ENCODE measurements at regions not wholly inside any gene's neighbourhood (a gene's known extent, or its start where the extent isn't known, plus 50 kb on each side); places are given as distances from the start of the nearest gene placed in this dataset.
A peak's percentile ranks its signal among the peaks of the same experiment; 100 is the strongest.
"Not testable (repeated sequence)": the region's sequence is repeated elsewhere in the genome, so short reads cannot be mapped to it uniquely, and the experiment has no call there.

DNA sequence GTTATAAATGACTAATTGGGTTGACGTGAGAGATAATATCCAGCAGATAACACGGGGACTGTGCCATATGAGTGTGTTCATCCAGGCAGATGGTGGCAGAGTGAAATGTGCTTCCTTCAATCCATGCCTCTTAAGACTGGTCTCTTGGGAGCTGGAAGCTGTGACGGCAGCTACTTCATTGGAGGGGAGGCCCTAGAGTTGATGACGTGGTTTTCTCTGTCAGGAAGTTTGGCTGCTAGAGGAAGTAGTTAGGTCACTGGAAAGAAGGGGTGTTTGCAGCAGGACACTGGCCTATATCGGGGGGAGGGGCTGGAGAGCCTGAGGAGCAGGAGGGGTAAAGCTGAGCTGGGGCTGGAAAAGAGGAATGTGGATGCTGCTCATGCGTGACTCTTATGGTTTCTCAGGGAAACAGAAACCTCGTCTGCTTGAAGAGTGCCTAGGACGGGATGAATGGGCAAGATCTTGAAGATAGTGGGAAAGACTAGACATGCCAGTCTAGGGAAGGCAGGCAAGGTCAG lies 3051.6 kb downstream of the RPIA start:
- DNase-seq; H3K9me3 ChIP-seq (ENCODE audit: control insufficient read depth, low read depth, low read length); H3K27ac ChIP-seq (ENCODE audit: low read length); H3K4me3 ChIP-seq (ENCODE audit: low read length); H3K36me3 ChIP-seq (ENCODE audit: control insufficient read depth, insufficient read depth, low read length); H3K4me1 ChIP-seq (ENCODE audit: control insufficient read depth, insufficient read depth, low read length); H3K27me3 ChIP-seq (ENCODE audit: control insufficient read depth, insufficient read depth, low read length): not testable (repeated sequence)
- WGBS (ENCODE audit: insufficient coverage, low lambda C conversion rate), result 80% methylated on average over 1 of the region's 8 CpGs

GRCh38 chr2:91743910-91744309 lies 3052.4 kb downstream of the RPIA start:
- H3K4me3 ChIP-seq (ENCODE audit: low read length); DNase-seq; H3K27me3 ChIP-seq (ENCODE audit: control insufficient read depth, insufficient read depth, low read length); H3K9me3 ChIP-seq (ENCODE audit: control insufficient read depth, low read depth, low read length); H3K36me3 ChIP-seq (ENCODE audit: control insufficient read depth, insufficient read depth, low read length); H3K27ac ChIP-seq (ENCODE audit: low read length); H3K4me1 ChIP-seq (ENCODE audit: control insufficient read depth, insufficient read depth, low read length): not testable (repeated sequence)
- WGBS (ENCODE audit: insufficient coverage, low lambda C conversion rate), result no CpG with 5 or more reads among the region's 1 CpG

DNA sequence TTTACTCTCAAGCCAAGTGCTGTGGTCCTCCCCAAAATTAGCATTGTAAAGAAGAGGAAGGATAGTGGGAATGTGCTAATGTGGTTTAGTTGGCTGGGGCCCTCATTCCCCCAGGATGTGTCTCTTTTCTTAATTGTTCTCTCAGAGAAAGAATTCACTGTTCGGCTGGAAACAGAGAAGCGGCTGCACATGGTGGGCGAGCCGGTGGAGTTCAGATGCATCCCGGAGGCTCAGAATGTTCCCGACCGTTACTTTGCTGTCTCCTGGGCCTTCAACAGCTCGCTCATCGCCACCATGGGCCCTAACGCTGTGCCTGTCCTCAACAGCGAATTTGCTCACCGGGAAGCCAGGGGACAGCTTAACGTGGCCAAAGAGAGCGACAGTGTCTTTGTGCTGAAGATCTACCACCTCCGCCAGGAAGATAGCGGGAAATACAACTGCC lies 3053.2 kb downstream of the RPIA start:
- no CpG with 5 or more reads among the region's 16 CpGs for WGBS (ENCODE audit: insufficient coverage, low lambda C conversion rate)
- H3K27ac ChIP-seq (ENCODE audit: low read length), result not testable (repeated sequence)

DNA sequence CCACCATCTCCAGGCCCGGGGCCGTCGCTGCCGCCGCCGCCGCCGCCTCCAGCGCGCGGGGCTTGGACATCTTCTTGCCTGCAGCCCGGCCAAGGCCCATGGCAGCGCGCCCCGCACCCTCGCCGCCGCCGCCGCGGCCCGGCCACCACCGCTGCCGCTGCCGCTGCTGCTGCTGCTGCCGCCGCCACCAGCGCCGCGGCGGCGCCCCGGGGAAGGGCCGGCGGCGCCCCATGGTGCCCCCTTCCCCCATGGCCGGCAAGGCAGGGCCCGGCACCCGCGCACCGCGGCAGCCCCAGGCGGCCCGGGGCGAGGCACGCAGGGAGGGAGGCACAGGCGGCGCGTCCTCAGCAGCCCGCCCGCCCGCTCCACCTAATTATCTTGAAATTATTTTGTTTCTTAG lies 3057.4 kb downstream of the RPIA start:
- DNase-seq, result no peak
- Histone ChIP-seq H3K36me3 (ENCODE audit: control insufficient read depth, insufficient read depth, low read length) (no peaks in the 10 kb centered on the region), H3K4me1 (ENCODE audit: control insufficient read depth, insufficient read depth, low read length) (no peaks in the 10 kb centered on the region), H3K27ac (ENCODE audit: low read length) (no peak overlapping the region), H3K4me3 (ENCODE audit: low read length) (no peak overlapping the region), H3K27me3 (ENCODE audit: control insufficient read depth, insufficient read depth, low read length) (no peaks in the 10 kb centered on the region), H3K9me3 (ENCODE audit: control insufficient read depth, low read depth, low read length) (no peaks in the 10 kb centered on the region)
- no CpG with 5 or more reads among the region's 52 CpGs for whole genome bisulfite sequencing (ENCODE audit: insufficient coverage, low lambda C conversion rate)

More for the DNA sequence above, 3053.2 kb downstream of the RPIA start:
- not testable (repeated sequence) for H3K27me3 ChIP-seq (ENCODE audit: control insufficient read depth, insufficient read depth, low read length); DNase-seq; H3K9me3 ChIP-seq (ENCODE audit: control insufficient read depth, low read depth, low read length); H3K4me1 ChIP-seq (ENCODE audit: control insufficient read depth, insufficient read depth, low read length); H3K36me3 ChIP-seq (ENCODE audit: control insufficient read depth, insufficient read depth, low read length); H3K4me3 ChIP-seq (ENCODE audit: low read length)

GRCh38 chr2:91749665-91750064 lies 3058.2 kb downstream of the RPIA start:
- H3K27me3 ChIP-seq (ENCODE audit: control insufficient read depth, insufficient read depth, low read length); H3K9me3 ChIP-seq (ENCODE audit: control insufficient read depth, low read depth, low read length); H3K4me3 ChIP-seq (ENCODE audit: low read length); DNase-seq; H3K36me3 ChIP-seq (ENCODE audit: control insufficient read depth, insufficient read depth, low read length); H3K4me1 ChIP-seq (ENCODE audit: control insufficient read depth, insufficient read depth, low read length); H3K27ac ChIP-seq (ENCODE audit: low read length): not testable (repeated sequence)
- no CpG with 5 or more reads among the region's 12 CpGs for WGBS (ENCODE audit: insufficient coverage, low lambda C conversion rate)

DNA sequence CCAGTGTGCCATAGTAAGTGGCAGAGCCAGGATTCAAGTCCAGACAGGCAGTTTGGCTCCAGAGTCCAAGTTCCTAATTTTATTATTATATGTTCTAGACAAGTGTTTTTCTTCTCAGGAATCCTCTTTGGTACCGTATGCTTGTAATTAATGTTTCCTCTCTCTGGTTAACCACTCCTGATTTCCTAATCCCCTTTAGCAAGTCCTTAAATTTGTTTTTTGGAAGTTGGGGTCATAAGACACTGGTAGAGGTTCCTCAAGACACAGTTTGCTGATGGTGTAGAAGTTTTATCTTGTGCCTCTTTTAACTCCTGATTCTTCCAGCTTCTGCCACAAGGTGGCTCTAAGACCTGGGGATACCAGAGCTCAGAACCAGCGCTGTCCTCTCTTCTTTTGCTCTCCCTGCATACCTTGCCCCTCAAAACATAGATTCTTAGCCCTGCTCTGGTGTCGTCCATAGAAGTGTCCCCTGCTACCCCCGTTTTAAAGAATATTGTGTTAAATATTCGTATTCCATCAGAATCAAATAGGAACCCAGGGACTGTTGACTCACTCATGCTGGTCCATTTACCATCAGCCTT lies 3068.0 kb downstream of the RPIA start:
- peak in 1 of 2 donors; percentile 2 for DNase-seq
- WGBS (ENCODE audit: insufficient coverage, low lambda C conversion rate), result no CpG with 5 or more reads among the region's 5 CpGs
- not testable (repeated sequence) for H3K27ac ChIP-seq (ENCODE audit: low read length); H3K4me3 ChIP-seq (ENCODE audit: low read length); H3K9me3 ChIP-seq (ENCODE audit: control insufficient read depth, low read depth, low read length); H3K4me1 ChIP-seq (ENCODE audit: control insufficient read depth, insufficient read depth, low read length); H3K27me3 ChIP-seq (ENCODE audit: control insufficient read depth, insufficient read depth, low read length); H3K36me3 ChIP-seq (ENCODE audit: control insufficient read depth, insufficient read depth, low read length)

DNA sequence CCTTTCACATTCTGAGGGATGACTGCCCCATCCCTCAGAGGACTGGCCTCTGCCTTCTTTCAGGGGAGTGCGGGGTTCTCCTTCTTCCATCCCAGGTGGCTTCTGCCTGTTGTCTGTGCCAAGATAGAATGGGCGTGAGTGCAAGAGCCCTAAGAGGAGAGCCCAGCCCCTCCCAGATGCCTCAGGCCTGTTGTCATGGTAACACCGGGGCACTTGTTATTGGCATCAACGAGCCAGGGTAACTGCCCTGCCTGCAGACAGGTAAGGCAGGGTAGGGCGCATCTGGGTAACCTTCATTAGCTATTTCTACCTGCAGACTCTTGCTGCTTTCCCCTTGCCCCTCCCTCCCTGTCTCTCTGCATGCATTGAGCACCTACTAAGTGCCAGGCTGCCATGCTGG lies 3069.2 kb downstream of the RPIA start:
- H3K4me1 ChIP-seq (ENCODE audit: control insufficient read depth, insufficient read depth, low read length); H3K4me3 ChIP-seq (ENCODE audit: low read length); H3K27me3 ChIP-seq (ENCODE audit: control insufficient read depth, insufficient read depth, low read length); DNase-seq; H3K36me3 ChIP-seq (ENCODE audit: control insufficient read depth, insufficient read depth, low read length); H3K27ac ChIP-seq (ENCODE audit: low read length); H3K9me3 ChIP-seq (ENCODE audit: control insufficient read depth, low read depth, low read length): not testable (repeated sequence)
- WGBS (ENCODE audit: insufficient coverage, low lambda C conversion rate), result no CpG with 5 or more reads among the region's 5 CpGs

GRCh38 chr2:91762312-91762711 lies 3070.8 kb downstream of the RPIA start:
- 90% methylated on average over 2 of the region's 6 CpGs for WGBS (ENCODE audit: insufficient coverage, low lambda C conversion rate)
- H3K4me1 ChIP-seq (ENCODE audit: control insufficient read depth, insufficient read depth, low read length); H3K9me3 ChIP-seq (ENCODE audit: control insufficient read depth, low read depth, low read length); H3K36me3 ChIP-seq (ENCODE audit: control insufficient read depth, insufficient read depth, low read length); DNase-seq; H3K27ac ChIP-seq (ENCODE audit: low read length); H3K27me3 ChIP-seq (ENCODE audit: control insufficient read depth, insufficient read depth, low read length); H3K4me3 ChIP-seq (ENCODE audit: low read length): not testable (repeated sequence)

DNA sequence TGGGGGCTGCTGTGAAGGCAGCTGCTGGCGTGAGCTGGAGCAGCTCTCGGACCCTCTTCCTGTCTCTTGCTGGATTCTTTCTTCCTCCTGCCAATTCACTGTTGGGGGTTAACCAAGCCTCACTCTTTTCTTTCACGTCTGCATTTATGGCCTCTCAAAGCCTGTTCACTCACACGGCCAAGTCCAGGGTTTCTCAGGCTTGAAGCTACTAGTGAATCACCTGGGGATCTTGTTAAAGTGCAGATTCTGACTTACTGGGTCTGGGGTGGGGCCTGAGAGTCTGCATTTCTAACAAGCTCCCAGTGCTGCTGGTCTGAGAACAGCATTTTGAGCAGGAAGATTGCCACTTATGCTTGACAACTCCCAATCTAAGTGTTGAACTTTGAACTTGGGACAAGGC lies 3072.2 kb downstream of the RPIA start:
- not testable (repeated sequence) for H3K9me3 ChIP-seq (ENCODE audit: control insufficient read depth, low read depth, low read length); H3K36me3 ChIP-seq (ENCODE audit: control insufficient read depth, insufficient read depth, low read length); H3K4me3 ChIP-seq (ENCODE audit: low read length); H3K27ac ChIP-seq (ENCODE audit: low read length); H3K27me3 ChIP-seq (ENCODE audit: control insufficient read depth, insufficient read depth, low read length); H3K4me1 ChIP-seq (ENCODE audit: control insufficient read depth, insufficient read depth, low read length)
- DNase-seq, result peak in 1 of 2 donors; percentile 20
- no CpG with 5 or more reads among the region's 4 CpGs for WGBS (ENCODE audit: insufficient coverage, low lambda C conversion rate)

GRCh38 chr2:91764581-91765002 lies 3073.1 kb downstream of the RPIA start:
- not testable (repeated sequence) for H3K9me3 ChIP-seq (ENCODE audit: control insufficient read depth, low read depth, low read length); H3K27me3 ChIP-seq (ENCODE audit: control insufficient read depth, insufficient read depth, low read length); H3K4me1 ChIP-seq (ENCODE audit: control insufficient read depth, insufficient read depth, low read length); H3K27ac ChIP-seq (ENCODE audit: low read length); H3K4me3 ChIP-seq (ENCODE audit: low read length); DNase-seq; H3K36me3 ChIP-seq (ENCODE audit: control insufficient read depth, insufficient read depth, low read length)
- no CpG with 5 or more reads among the region's 5 CpGs for WGBS (ENCODE audit: insufficient coverage, low lambda C conversion rate)

- not testable (repeated sequence) for H3K27me3 ChIP-seq (ENCODE audit: control insufficient read depth, insufficient read depth, low read length); H3K4me3 ChIP-seq (ENCODE audit: low read length); H3K4me1 ChIP-seq (ENCODE audit: control insufficient read depth, insufficient read depth, low read length); DNase-seq; H3K36me3 ChIP-seq (ENCODE audit: control insufficient read depth, insufficient read depth, low read length); H3K27ac ChIP-seq (ENCODE audit: low read length); H3K9me3 ChIP-seq (ENCODE audit: control insufficient read depth, low read depth, low read length)
- no CpG with 5 or more reads among the region's 7 CpGs for WGBS (ENCODE audit: insufficient coverage, low lambda C conversion rate)
These were observed 3073.7 kb downstream of the RPIA start for GRCh38 chr2:91765018-91765754.
